WTC11 (cell line): ENCODE measurements at regions not wholly inside any gene's neighbourhood (a gene's known extent, or its start where the extent isn't known, plus 50 kb on each side); places are given as distances from the start of the nearest gene placed in this dataset.

Experiments
- ATAC-seq: fragments of 200-7000 bp; cut with Tn5 transposase; 2 replicates; pipeline ENCODE4 v1.10.0; 2021; ENCODE audit warnings: mild to moderate bottlenecking, moderate library complexity
- CTCF ChIA-PET: fragments of 300-600 bp; sonication (Branson Sonifier 250); formaldehyde crosslinking; loops from one replicate; lab custom pipeline; 2021; ENCODE audit warnings: antibody characterized with exemption; lab: Charles Lee
- POLR2A ChIA-PET: fragments of 350-600 bp; sonication (Branson Sonifier 250); formaldehyde crosslinking; loops from one replicate; lab custom pipeline; 2021; ENCODE audit warnings: antibody characterized with exemption; lab: Charles Lee
- DNase-seq: peaks from one replicate; pipeline ENCODE4 v3.0.0; 2021; ENCODE audit warnings: low spot score
- H3K27ac Mint-ChIP-seq: 2 replicates; pipeline ENCODE4 v1.8.0; 2021; ENCODE audit warnings: mixed read lengths
- H3K27me3 Mint-ChIP-seq: 2 replicates; pipeline ENCODE4 v1.8.0; 2021; ENCODE audit warnings: low read depth, mild to moderate bottlenecking, moderate library complexity, mixed read lengths
- H3K36me3 Mint-ChIP-seq: 2 replicates; pipeline ENCODE4 v1.8.0; 2021; ENCODE audit warnings: mixed read lengths
- H3K4me1 Mint-ChIP-seq: 2 replicates; pipeline ENCODE4 v1.8.0; 2022; ENCODE audit warnings: mixed read lengths
- H3K4me3 Mint-ChIP-seq: 2 replicates; pipeline ENCODE4 v1.8.0; 2021; ENCODE audit warnings: mild to moderate bottlenecking, moderate library complexity, mixed read lengths
- H3K9me3 Mint-ChIP-seq: 2 replicates; pipeline ENCODE4 v1.8.0; 2021; ENCODE audit warnings: mixed read lengths
- ATF1 ChIP-seq: sonication (generic); formaldehyde crosslinking; IDR thresholded peaks from 2 replicates; pipeline ENCODE4 v1.8.1; 2023; ENCODE audit warnings: mild to moderate bottlenecking, moderate library complexity, missing genetic modification reagents
- CBFB ChIP-seq: sonication (generic); formaldehyde crosslinking; IDR thresholded peaks from 2 replicates; pipeline ENCODE4 v1.8.1; 2022; ENCODE audit warnings: mild to moderate bottlenecking, low read depth, missing genetic modification reagents
- CREM ChIP-seq: sonication (generic); formaldehyde crosslinking; IDR thresholded peaks from 2 replicates; pipeline ENCODE4 v1.8.1; 2022; ENCODE audit warnings: mild to moderate bottlenecking, missing genetic modification reagents, moderate library complexity
- ETV6 ChIP-seq: sonication (generic); formaldehyde crosslinking; IDR thresholded peaks from 2 replicates; pipeline ENCODE4 v1.8.1; 2022; ENCODE audit warnings: mild to moderate bottlenecking, missing genetic modification reagents
- FOXJ3 ChIP-seq: sonication (generic); formaldehyde crosslinking; IDR thresholded peaks from 2 replicates; pipeline ENCODE4 v1.9.0; 2021; ENCODE audit warnings: missing genetic modification reagents, mild to moderate bottlenecking, borderline replicate concordance
- GRHL2 ChIP-seq: fragments of 250-450 bp; sonication (Bioruptor Pico); IDR thresholded peaks from 2 replicates; pipeline ENCODE4 v1.8.0; 2022; ENCODE audit warnings: mild to moderate bottlenecking, moderate library complexity; ENCODE audit not compliant: insufficient replicate concordance, severe bottlenecking
- NR2C2 ChIP-seq: sonication (generic); formaldehyde crosslinking; IDR thresholded peaks from 2 replicates; pipeline ENCODE4 v1.8.0; 2022; ENCODE audit warnings: mild to moderate bottlenecking, missing genetic modification reagents
- ZNF138 ChIP-seq: sonication (generic); formaldehyde crosslinking; conservative IDR thresholded peaks from 2 replicates; pipeline ENCODE4 v1.8.1; 2022; ENCODE audit warnings: mild to moderate bottlenecking, moderate library complexity, missing genetic modification reagents
- ZNF219 ChIP-seq: sonication (generic); formaldehyde crosslinking; IDR thresholded peaks from 2 replicates; pipeline ENCODE4 v1.8.0; 2023; ENCODE audit warnings: missing genetic modification reagents, mild to moderate bottlenecking, borderline replicate concordance
- ZNF232 ChIP-seq: sonication (generic); formaldehyde crosslinking; IDR thresholded peaks from 2 replicates; pipeline ENCODE4 v1.8.0; 2022; ENCODE audit warnings: mild to moderate bottlenecking, missing genetic modification reagents
- ZNF416 ChIP-seq: fragments of 250-450 bp; sonication (Bioruptor Pico); IDR thresholded peaks from 2 replicates; pipeline ENCODE4 v1.9.0; 2021; ENCODE audit warnings: mild to moderate bottlenecking, inconsistent platforms
- TF ChIP-seq, protein P1 (sequence below): sonication (generic); formaldehyde crosslinking; IDR thresholded peaks from 2 replicates; pipeline ENCODE4 v1.8.0; 2023; ENCODE audit warnings: missing genetic modification reagents, mild to moderate bottlenecking, borderline replicate concordance
- TF ChIP-seq, protein P2 (sequence below): fragments of 200-600 bp; IDR thresholded peaks from 2 replicates; pipeline ENCODE4 v1.8.0; 2022; ENCODE audit warnings: antibody characterized with exemption
- TF ChIP-seq, protein P3 (sequence below): fragments of 250-450 bp; sonication (Bioruptor Pico); IDR thresholded peaks from 2 replicates; pipeline ENCODE4 v1.8.0; 2021; ENCODE audit warnings: mild to moderate bottlenecking
- TF ChIP-seq, protein P4 (sequence below): sonication (generic); formaldehyde crosslinking; IDR thresholded peaks from 2 replicates; pipeline ENCODE4 v1.8.0; 2023; ENCODE audit warnings: missing genetic modification reagents
- TF ChIP-seq, protein P5 (sequence below): sonication (generic); formaldehyde crosslinking; IDR thresholded peaks from 2 replicates; pipeline ENCODE4 v1.8.1; 2023; ENCODE audit warnings: mild to moderate bottlenecking, missing genetic modification reagents
- TF ChIP-seq, protein P6 (sequence below): sonication (generic); formaldehyde crosslinking; IDR thresholded peaks from 2 replicates; pipeline ENCODE4 v1.8.0; 2022; ENCODE audit warnings: mild to moderate bottlenecking, missing genetic modification reagents

DNA sequence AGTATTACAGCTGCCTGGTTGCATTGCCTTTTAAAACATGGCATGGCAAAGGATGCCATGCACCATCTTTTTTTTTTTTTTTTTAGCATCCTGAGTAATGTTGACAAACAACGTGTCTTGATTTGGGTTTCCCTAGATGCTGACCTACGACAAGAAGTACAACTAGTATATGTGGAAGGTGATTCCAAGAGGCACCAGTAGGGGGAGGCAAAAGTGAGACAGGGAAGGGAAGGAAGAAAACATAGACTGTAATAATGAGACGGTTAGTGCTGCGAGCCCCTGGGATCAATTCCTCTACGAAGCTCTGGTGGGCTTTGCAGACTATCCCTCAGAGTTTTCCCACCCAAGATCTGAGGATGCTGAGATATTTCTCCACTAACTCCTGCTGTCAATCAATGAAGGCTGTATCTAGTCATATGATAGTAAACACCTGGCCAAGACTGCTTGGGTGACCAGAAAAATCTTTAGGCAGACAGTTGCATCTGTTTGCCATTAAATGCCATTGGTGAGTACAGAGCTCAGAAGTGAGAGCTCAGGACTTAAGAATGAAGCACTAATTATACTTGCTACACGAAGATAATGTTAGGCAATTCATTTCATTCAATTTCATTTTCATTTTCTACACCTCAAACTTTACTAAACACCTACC is 458.6 kb upstream of the GOT2 start:
- ChIA-PET POLR2A (no interaction called here), CTCF (interaction anchor here (0.6 to 1.7 kb wide), 14 partner anchors 11 to 1093 kb away, joined by 3 to 6 read pairs (median 4); no protein-coding TSS in a partner anchor)
- TF ChIP-seq, protein P1, sequence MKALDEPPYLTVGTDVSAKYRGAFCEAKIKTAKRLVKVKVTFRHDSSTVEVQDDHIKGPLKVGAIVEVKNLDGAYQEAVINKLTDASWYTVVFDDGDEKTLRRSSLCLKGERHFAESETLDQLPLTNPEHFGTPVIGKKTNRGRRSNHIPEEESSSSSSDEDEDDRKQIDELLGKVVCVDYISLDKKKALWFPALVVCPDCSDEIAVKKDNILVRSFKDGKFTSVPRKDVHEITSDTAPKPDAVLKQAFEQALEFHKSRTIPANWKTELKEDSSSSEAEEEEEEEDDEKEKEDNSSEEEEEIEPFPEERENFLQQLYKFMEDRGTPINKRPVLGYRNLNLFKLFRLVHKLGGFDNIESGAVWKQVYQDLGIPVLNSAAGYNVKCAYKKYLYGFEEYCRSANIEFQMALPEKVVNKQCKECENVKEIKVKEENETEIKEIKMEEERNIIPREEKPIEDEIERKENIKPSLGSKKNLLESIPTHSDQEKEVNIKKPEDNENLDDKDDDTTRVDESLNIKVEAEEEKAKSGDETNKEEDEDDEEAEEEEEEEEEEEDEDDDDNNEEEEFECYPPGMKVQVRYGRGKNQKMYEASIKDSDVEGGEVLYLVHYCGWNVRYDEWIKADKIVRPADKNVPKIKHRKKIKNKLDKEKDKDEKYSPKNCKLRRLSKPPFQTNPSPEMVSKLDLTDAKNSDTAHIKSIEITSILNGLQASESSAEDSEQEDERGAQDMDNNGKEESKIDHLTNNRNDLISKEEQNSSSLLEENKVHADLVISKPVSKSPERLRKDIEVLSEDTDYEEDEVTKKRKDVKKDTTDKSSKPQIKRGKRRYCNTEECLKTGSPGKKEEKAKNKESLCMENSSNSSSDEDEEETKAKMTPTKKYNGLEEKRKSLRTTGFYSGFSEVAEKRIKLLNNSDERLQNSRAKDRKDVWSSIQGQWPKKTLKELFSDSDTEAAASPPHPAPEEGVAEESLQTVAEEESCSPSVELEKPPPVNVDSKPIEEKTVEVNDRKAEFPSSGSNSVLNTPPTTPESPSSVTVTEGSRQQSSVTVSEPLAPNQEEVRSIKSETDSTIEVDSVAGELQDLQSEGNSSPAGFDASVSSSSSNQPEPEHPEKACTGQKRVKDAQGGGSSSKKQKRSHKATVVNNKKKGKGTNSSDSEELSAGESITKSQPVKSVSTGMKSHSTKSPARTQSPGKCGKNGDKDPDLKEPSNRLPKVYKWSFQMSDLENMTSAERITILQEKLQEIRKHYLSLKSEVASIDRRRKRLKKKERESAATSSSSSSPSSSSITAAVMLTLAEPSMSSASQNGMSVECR (CRISPR knock-in tag), result no peak
- TF ChIP-seq, protein P2, sequence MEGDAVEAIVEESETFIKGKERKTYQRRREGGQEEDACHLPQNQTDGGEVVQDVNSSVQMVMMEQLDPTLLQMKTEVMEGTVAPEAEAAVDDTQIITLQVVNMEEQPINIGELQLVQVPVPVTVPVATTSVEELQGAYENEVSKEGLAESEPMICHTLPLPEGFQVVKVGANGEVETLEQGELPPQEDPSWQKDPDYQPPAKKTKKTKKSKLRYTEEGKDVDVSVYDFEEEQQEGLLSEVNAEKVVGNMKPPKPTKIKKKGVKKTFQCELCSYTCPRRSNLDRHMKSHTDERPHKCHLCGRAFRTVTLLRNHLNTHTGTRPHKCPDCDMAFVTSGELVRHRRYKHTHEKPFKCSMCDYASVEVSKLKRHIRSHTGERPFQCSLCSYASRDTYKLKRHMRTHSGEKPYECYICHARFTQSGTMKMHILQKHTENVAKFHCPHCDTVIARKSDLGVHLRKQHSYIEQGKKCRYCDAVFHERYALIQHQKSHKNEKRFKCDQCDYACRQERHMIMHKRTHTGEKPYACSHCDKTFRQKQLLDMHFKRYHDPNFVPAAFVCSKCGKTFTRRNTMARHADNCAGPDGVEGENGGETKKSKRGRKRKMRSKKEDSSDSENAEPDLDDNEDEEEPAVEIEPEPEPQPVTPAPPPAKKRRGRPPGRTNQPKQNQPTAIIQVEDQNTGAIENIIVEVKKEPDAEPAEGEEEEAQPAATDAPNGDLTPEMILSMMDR, result peak; percentile 71
- TF ChIP-seq, protein P3, sequence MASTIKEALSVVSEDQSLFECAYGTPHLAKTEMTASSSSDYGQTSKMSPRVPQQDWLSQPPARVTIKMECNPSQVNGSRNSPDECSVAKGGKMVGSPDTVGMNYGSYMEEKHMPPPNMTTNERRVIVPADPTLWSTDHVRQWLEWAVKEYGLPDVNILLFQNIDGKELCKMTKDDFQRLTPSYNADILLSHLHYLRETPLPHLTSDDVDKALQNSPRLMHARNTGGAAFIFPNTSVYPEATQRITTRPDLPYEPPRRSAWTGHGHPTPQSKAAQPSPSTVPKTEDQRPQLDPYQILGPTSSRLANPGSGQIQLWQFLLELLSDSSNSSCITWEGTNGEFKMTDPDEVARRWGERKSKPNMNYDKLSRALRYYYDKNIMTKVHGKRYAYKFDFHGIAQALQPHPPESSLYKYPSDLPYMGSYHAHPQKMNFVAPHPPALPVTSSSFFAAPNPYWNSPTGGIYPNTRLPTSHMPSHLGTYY (CRISPR knock-in tag), result no peak
- TF ChIP-seq, protein P4, sequence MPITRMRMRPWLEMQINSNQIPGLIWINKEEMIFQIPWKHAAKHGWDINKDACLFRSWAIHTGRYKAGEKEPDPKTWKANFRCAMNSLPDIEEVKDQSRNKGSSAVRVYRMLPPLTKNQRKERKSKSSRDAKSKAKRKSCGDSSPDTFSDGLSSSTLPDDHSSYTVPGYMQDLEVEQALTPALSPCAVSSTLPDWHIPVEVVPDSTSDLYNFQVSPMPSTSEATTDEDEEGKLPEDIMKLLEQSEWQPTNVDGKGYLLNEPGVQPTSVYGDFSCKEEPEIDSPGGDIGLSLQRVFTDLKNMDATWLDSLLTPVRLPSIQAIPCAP (CRISPR knock-in tag), result no peak
- TF ChIP-seq ETV6 (no peak), ATF1 (CRISPR knock-in tag) (no peak), GRHL2 (no peak)
- TF ChIP-seq, protein P5, sequence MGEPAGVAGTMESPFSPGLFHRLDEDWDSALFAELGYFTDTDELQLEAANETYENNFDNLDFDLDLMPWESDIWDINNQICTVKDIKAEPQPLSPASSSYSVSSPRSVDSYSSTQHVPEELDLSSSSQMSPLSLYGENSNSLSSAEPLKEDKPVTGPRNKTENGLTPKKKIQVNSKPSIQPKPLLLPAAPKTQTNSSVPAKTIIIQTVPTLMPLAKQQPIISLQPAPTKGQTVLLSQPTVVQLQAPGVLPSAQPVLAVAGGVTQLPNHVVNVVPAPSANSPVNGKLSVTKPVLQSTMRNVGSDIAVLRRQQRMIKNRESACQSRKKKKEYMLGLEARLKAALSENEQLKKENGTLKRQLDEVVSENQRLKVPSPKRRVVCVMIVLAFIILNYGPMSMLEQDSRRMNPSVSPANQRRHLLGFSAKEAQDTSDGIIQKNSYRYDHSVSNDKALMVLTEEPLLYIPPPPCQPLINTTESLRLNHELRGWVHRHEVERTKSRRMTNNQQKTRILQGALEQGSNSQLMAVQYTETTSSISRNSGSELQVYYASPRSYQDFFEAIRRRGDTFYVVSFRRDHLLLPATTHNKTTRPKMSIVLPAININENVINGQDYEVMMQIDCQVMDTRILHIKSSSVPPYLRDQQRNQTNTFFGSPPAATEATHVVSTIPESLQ (CRISPR knock-in tag), result no peak
- TF ChIP-seq, protein P6, sequence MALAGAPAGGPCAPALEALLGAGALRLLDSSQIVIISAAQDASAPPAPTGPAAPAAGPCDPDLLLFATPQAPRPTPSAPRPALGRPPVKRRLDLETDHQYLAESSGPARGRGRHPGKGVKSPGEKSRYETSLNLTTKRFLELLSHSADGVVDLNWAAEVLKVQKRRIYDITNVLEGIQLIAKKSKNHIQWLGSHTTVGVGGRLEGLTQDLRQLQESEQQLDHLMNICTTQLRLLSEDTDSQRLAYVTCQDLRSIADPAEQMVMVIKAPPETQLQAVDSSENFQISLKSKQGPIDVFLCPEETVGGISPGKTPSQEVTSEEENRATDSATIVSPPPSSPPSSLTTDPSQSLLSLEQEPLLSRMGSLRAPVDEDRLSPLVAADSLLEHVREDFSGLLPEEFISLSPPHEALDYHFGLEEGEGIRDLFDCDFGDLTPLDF (CRISPR knock-in tag), result no peak
- peak; percentile 81 for DNase-seq
- H3K4me3 Mint-ChIP-seq, result no peak overlapping the region
- no peaks in the 10 kb centered on the region for H3K36me3 Mint-ChIP-seq
- H3K27ac Mint-ChIP-seq, result no peak overlapping the region
- peak; percentile 97 for ATAC-seq
- H3K27me3 Mint-ChIP-seq, result no peaks in the 10 kb centered on the region
- H3K4me1 Mint-ChIP-seq, result peaks cover 2% of the 10 kb centered on the region; the same call in 1 of the 2 replicates
- H3K9me3 Mint-ChIP-seq, result no peaks in the 10 kb centered on the region

DNA sequence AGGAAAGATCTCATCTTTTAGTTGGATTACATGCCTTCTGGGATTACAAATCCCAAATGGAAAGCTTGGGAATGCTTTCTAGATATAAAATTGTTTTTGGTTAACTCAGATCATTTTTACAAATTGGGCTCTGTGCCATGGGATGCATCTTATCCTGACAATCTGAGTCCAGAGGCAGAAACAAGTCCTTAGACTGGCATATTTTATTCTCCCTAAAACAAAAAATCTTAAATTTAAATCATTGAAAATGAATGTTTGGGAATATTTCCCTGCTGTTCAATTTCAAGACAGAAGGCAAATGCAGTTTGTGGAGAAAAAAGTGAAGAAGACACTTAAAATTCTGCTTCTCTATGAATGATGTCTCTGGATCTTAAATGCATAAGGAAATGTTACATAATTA is 456.6 kb upstream of the GOT2 start:
- Mint-ChIP-seq H3K9me3 (peaks cover 7% of the 10 kb centered on the region; the same call in 1 of the 2 replicates), H3K4me3 (no peak overlapping the region), H3K27ac (no peak overlapping the region), H3K36me3 (no peaks in the 10 kb centered on the region; the same call in 1 of the 2 replicates), H3K27me3 (no peaks in the 10 kb centered on the region), H3K4me1 (peaks cover 2% of the 10 kb centered on the region; the same call in 1 of the 2 replicates)
- ChIA-PET POLR2A (no interaction called here), CTCF (no interaction called here)
- DNase-seq, result no peak
- no peak for ATAC-seq
- no peak for TF ChIP-seq FOXJ3 (CRISPR knock-in tag)
- TF ChIP-seq, protein P1 (CRISPR knock-in tag), result no peak
- TF ChIP-seq CREM (CRISPR knock-in tag), result no peak
- TF ChIP-seq NR2C2, result no peak
- no peak for TF ChIP-seq ZNF138 (CRISPR knock-in tag)
- no peak for TF ChIP-seq CBFB (CRISPR knock-in tag)
- TF ChIP-seq ZNF219 (CRISPR knock-in tag), result no peak
- no peak for TF ChIP-seq ZNF232 (CRISPR knock-in tag)
- TF ChIP-seq ZNF416 (CRISPR knock-in tag), result no peak
